IMR-90 (cell line): ENCODE measurements at regions not wholly inside any gene's neighbourhood (a gene's known extent, or its start where the extent isn't known, plus 50 kb on each side); places are given as distances from the start of the nearest gene placed in this dataset.
A peak's percentile ranks its signal among the peaks of the same experiment; 100 is the strongest.

Experiments used
- ATAC-seq: fragments of 200-7000 bp; cut with Tn5 transposase; 2 replicates; pipeline ENCODE4 v1.9.1; 2020; ENCODE audit warnings: low read depth, mild to moderate bottlenecking, moderate library complexity
- BruUV-seq: library from RNA; stranded (reverse); fragments of 400-500 nt; replicated peaks from 2 replicates; lab custom pipeline; 2021; lab: Mats Ljungman, UMichigan
- CTCF ChIA-PET: fragments of 300-600 bp; formaldehyde crosslinking; extraction: SDS; loops from one replicate; lab custom pipeline; 2021; ENCODE audit warnings: antibody characterized with exemption; lab: Yijun Ruan, JAX
- POLR2A ChIA-PET: fragments of 300-600 bp; sonication (Branson Sonifier 250); formaldehyde crosslinking; loops from one replicate; lab custom pipeline; 2022; ENCODE audit warnings: antibody characterized with exemption; ENCODE audit not compliant: unreplicated experiment; lab: Charles Lee
- DNase-seq: peaks from one replicate; pipeline ENCODE4 v3.0.0; 2013
- H2AFZ ChIP-seq: replicated peaks from 2 replicates; pipeline ENCODE3; 2013; ENCODE audit warnings: low read length, mild to moderate bottlenecking; ENCODE audit not compliant: poor library complexity
- H2AK5ac ChIP-seq: 2 replicates; pipeline ENCODE4 v1.6.1; 2013; ENCODE audit warnings: low read depth, low read length, inconsistent platforms
- H2AK9ac ChIP-seq: replicated peaks from 2 replicates; pipeline ENCODE3; 2013; ENCODE audit warnings: mild to moderate bottlenecking, low read depth, low read length, moderate library complexity; ENCODE audit not compliant: poor library complexity
- H2BK120ac ChIP-seq: 2 replicates; pipeline ENCODE4 v1.6.1; 2013; ENCODE audit warnings: low read depth, low read length, inconsistent platforms
- H2BK15ac ChIP-seq: 3 replicates; pipeline ENCODE4 v1.6.1; 2013; ENCODE audit warnings: low read depth, low read length, inconsistent platforms
- H2BK20ac ChIP-seq: 2 replicates; pipeline ENCODE4 v1.6.1; 2013; ENCODE audit warnings: low read depth, mild to moderate bottlenecking, inconsistent platforms, low read length, moderate library complexity
- H2BK5ac ChIP-seq: 2 replicates; pipeline ENCODE4 v1.6.1; 2013; ENCODE audit warnings: mild to moderate bottlenecking, low read depth, low read length, inconsistent platforms; ENCODE audit not compliant: poor library complexity, severe bottlenecking
- H3K14ac ChIP-seq: replicated peaks from 2 replicates; pipeline ENCODE4 v1.6.1; 2013; ENCODE audit warnings: low read depth, low read length, inconsistent platforms
- H3K18ac ChIP-seq: 2 replicates; pipeline ENCODE4 v1.6.1; 2013; ENCODE audit warnings: low read depth, low read length, control low read depth
- H3K23ac ChIP-seq: 2 replicates; pipeline ENCODE4 v1.6.1; 2013; ENCODE audit warnings: low read depth, low read length, inconsistent platforms
- H3K27ac ChIP-seq: 2 replicates; pipeline ENCODE4 v1.5.1; 2013; ENCODE audit warnings: mild to moderate bottlenecking, control low read depth, low read length; ENCODE audit not compliant: insufficient read depth
- H3K27me3 ChIP-seq: 2 replicates; pipeline ENCODE4 v1.6.1; 2013; ENCODE audit warnings: low read length; ENCODE audit not compliant: control insufficient read depth, insufficient read depth
- H3K36me3 ChIP-seq: 2 replicates; pipeline ENCODE4 v1.6.1; 2013; ENCODE audit warnings: low read length, mixed read lengths; ENCODE audit not compliant: control insufficient read depth, insufficient read depth
- H3K4ac ChIP-seq: 2 replicates; pipeline ENCODE4 v1.6.1; 2013; ENCODE audit warnings: low read depth, low read length, inconsistent platforms
- H3K4me1 ChIP-seq: 2 replicates; pipeline ENCODE4 v1.6.1; 2013; ENCODE audit warnings: low read length, mixed read lengths; ENCODE audit not compliant: control insufficient read depth, insufficient read depth
- H3K4me2 ChIP-seq: 2 replicates; pipeline ENCODE4 v1.6.1; 2013; ENCODE audit warnings: low read depth, mild to moderate bottlenecking, control low read depth, low read length, moderate library complexity
- H3K4me3 ChIP-seq: 2 replicates; pipeline ENCODE4 v1.5.1; 2013; ENCODE audit warnings: low read depth, mild to moderate bottlenecking, control low read depth, low read length, moderate library complexity; ENCODE audit not compliant: insufficient read depth
- H3K56ac ChIP-seq: 2 replicates; pipeline ENCODE4 v1.6.1; 2013; ENCODE audit warnings: low read length, inconsistent platforms; ENCODE audit not compliant: insufficient read depth; ENCODE audit errors: extremely low read depth
- H3K79me1 ChIP-seq, 2 experiments: 2 replicates each; pipeline ENCODE4 v1.6.1; 2013; ENCODE audit warnings: low read length in 2 of 2, inconsistent platforms in 1 of 2, low read depth in 1 of 2
- H3K9ac ChIP-seq: 2 replicates; pipeline ENCODE4 v1.6.1; 2013; ENCODE audit warnings: low read depth, low read length, control low read depth
- H3K9me1 ChIP-seq: 2 replicates; pipeline ENCODE4 v1.6.1; 2013; ENCODE audit warnings: low read length, inconsistent platforms; ENCODE audit not compliant: insufficient read depth
- H3K9me3 ChIP-seq: 2 replicates; pipeline ENCODE4 v1.6.1; 2013; ENCODE audit warnings: low read length; ENCODE audit not compliant: control insufficient read depth, insufficient read depth
- H4K20me1 ChIP-seq: 2 replicates; pipeline ENCODE4 v1.6.1; 2013; ENCODE audit warnings: low read length, inconsistent platforms; ENCODE audit not compliant: insufficient read depth
- H4K5ac ChIP-seq: 2 replicates; pipeline ENCODE4 v1.6.1; 2013; ENCODE audit warnings: mild to moderate bottlenecking, low read depth, low read length, control low read depth
- H4K8ac ChIP-seq, 2 experiments: 2 replicates each; pipeline ENCODE4 v1.6.1; 2013; ENCODE audit warnings: low read depth in 2 of 2, low read length in 2 of 2, control low read depth in 1 of 2, inconsistent platforms in 1 of 2
- H4K91ac ChIP-seq: 2 replicates; pipeline ENCODE4 v1.6.1; 2013; ENCODE audit warnings: low read depth, low read length, inconsistent platforms; ENCODE audit not compliant: insufficient read depth
- BHLHE40 ChIP-seq: fragments of 150-350 bp; IDR thresholded peaks from 2 replicates; pipeline ENCODE4 v1.6.1; 2016; ENCODE audit warnings: mild to moderate bottlenecking, low read depth, low read length
- CEBPB ChIP-seq: IDR thresholded peaks from 2 replicates; pipeline ENCODE4 v1.6.1; 2012; ENCODE audit warnings: low read depth, low read length, improper control_type of control experiment
- MAFK ChIP-seq: IDR thresholded peaks from 2 replicates; pipeline ENCODE4 v1.6.1; 2012; ENCODE audit warnings: low read depth, low read length, improper control_type of control experiment
- MXI1 ChIP-seq: IDR thresholded peaks from 2 replicates; pipeline ENCODE4 v1.6.1; 2012; ENCODE audit warnings: low read depth, mild to moderate bottlenecking, low read length, moderate library complexity, borderline replicate concordance
- NFE2L2 ChIP-seq: fragments of 150-350 bp; IDR thresholded peaks from 2 replicates; pipeline ENCODE4 v1.6.1; 2016; ENCODE audit warnings: low read depth, mild to moderate bottlenecking, low read length
- POLR2A ChIP-seq: IDR thresholded peaks from 2 replicates; pipeline ENCODE4 v1.6.1; 2012; ENCODE audit warnings: mild to moderate bottlenecking, low read depth, low read length
- WGBS, 2 experiments: methylation state at CpG; one replicate each; pipeline versions ENCODE4 v1.1.5 to v1.1.7; 2013; ENCODE audit warnings: missing lambda C conversion rate in 2 of 2; ENCODE audit not compliant: insufficient read length in 1 of 2; ENCODE audit errors: extremely low coverage in 2 of 2; 5-methylcytosine and 5-hydroxymethylcytosine counted together
- dilution Hi-C: fragments of 300-500 bp; cut with HindIII; formaldehyde crosslinking; loops from one replicate; pipeline ENCODE4 v1.14.3; 2018; ENCODE audit warnings: low sequenced_read_pairs; ENCODE audit not compliant: unreplicated experiment
- in situ Hi-C: fragments of 300-500 bp; cut with MboI; formaldehyde crosslinking; loops from 3 replicates; pipeline ENCODE4 v1.14.3; 2019; ENCODE audit warnings: low sequenced_read_pairs, inconsistent platforms, mixed read lengths
- intact Hi-C: fragments of 100-400 bp; cut with micrococcal nuclease; formaldehyde crosslinking; loops from 2 replicates; pipeline ENCODE4 v1.10.0; 2022

DNA sequence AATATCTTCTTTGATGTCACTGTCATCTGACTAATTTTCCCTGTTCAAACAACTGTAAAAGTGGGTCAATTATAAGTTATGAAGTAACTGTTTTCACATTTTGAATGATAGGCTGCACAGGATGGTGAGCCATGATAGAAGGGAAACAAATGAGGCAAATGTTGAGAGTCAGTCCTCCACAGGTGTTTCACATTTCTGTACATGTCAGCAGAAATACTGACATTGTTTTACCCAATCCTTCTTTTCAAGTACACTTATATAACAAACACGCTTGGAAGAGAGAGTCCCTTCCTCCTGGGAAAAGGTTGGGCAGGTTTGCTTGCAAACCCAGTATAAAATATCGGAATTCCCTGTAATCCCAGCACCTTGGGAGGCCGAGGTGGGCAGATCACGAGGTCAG lies 1251.5 kb downstream of the SLC16A7 start:
- in situ Hi-C loops (no loop called here), intact Hi-C loops (no loop called here), dilution Hi-C loops (no loop called here)
- H3K4me1 ChIP-seq, result no peaks in the 10 kb centered on the region
- no peak overlapping the region for H2AK9ac ChIP-seq
- POLR2A ChIA-PET, result no interaction called here
- CTCF ChIA-PET, result no interaction called here
- H3K56ac ChIP-seq, result no peak overlapping the region
- no peak overlapping the region for H3K4me2 ChIP-seq
- H4K5ac ChIP-seq, result no peak overlapping the region
- H2AFZ ChIP-seq, result no peak overlapping the region
- no peaks in the 10 kb centered on the region for H3K9me3 ChIP-seq
- no peaks in the 10 kb centered on the region for H3K27me3 ChIP-seq
- DNase-seq (no peak), ATAC-seq (no peak)
- BruUV-seq, result no TSS peak
- H3K4ac ChIP-seq, result no peak overlapping the region
- TF ChIP-seq MAFK (peak; percentile 79), POLR2A (no peak), CEBPB (no peak), BHLHE40 (no peak), NFE2L2 (no peak), MXI1 (no peak)
- no peaks in the 10 kb centered on the region for H4K20me1 ChIP-seq
- no peak overlapping the region for H4K8ac ChIP-seq
- H2BK120ac ChIP-seq, result no peak overlapping the region
- H3K14ac ChIP-seq, result no peak overlapping the region
- no peak overlapping the region for H3K9ac ChIP-seq
- H3K36me3 ChIP-seq, result no peaks in the 10 kb centered on the region
- H4K91ac ChIP-seq, result no peak overlapping the region
- H3K9me1 ChIP-seq, result no peaks in the 10 kb centered on the region
- H3K27ac ChIP-seq, result no peak overlapping the region
- no CpG with 5 or more reads among the region's 4 CpGs for WGBS, 2 experiments
- no peak overlapping the region for H3K18ac ChIP-seq
- H2BK15ac ChIP-seq, result no peak overlapping the region
- H3K79me1 ChIP-seq, result no peaks in the 10 kb centered on the region
- no peak overlapping the region for H2AK5ac ChIP-seq
- H2BK5ac ChIP-seq, result no peak overlapping the region
- H3K4me3 ChIP-seq, result no peak overlapping the region
- H3K23ac ChIP-seq, result no peak overlapping the region
- no peak overlapping the region for H2BK20ac ChIP-seq
